ENCODE measurements at regions not wholly inside any gene's neighbourhood (a gene's known extent, or its start where the extent isn't known, plus 50 kb on each side); places are given as distances from the start of the nearest gene placed in this dataset.

DNA sequence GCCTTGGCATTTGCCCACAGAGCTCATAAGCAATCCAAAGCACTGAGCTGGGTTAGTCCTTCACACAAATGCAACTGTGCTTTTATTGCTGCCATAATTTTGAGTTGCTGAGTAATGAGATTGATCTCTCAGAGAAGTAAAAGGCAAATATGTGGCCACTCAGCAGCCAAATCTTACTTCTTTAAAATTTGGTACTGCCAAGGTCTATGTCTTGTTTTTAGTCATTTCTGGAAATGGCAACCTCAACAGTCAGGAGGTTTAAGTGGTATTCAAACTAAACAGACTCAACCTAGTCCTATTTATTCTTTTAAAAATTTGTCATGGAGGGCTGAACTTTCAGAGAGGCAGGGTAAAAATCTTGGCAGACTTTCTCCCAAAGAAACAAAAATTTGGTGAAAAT, 216.4 kb upstream of the GJB5 start:
- TF ChIP-seq BACH2 (CRISPR knock-in tag; IDR thresholded peaks at IDR 0.05; ENCODE audit: borderline replicate concordance), result no peak
- no peak for TF ChIP-seq ZNF565 (CRISPR knock-in tag; conservative IDR thresholded peaks at IDR 0.05; ENCODE audit: low read depth)
- TF ChIP-seq ZNF70 (CRISPR knock-in tag; IDR thresholded peaks at IDR 0.05), result no peak
- no peak for TF ChIP-seq CSRNP3 (CRISPR knock-in tag; IDR thresholded peaks at IDR 0.05)
- TF ChIP-seq TOX (CRISPR knock-in tag; IDR thresholded peaks at IDR 0.05; ENCODE audit: borderline replicate concordance), result no peak
- TF ChIP-seq, protein P1, sequence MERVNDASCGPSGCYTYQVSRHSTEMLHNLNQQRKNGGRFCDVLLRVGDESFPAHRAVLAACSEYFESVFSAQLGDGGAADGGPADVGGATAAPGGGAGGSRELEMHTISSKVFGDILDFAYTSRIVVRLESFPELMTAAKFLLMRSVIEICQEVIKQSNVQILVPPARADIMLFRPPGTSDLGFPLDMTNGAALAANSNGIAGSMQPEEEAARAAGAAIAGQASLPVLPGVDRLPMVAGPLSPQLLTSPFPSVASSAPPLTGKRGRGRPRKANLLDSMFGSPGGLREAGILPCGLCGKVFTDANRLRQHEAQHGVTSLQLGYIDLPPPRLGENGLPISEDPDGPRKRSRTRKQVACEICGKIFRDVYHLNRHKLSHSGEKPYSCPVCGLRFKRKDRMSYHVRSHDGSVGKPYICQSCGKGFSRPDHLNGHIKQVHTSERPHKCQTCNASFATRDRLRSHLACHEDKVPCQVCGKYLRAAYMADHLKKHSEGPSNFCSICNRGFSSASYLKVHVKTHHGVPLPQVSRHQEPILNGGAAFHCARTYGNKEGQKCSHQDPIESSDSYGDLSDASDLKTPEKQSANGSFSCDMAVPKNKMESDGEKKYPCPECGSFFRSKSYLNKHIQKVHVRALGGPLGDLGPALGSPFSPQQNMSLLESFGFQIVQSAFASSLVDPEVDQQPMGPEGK (CRISPR knock-in tag; IDR thresholded peaks at IDR 0.05; ENCODE audit: borderline replicate concordance), result no peak
- TF ChIP-seq GLIS3 (CRISPR knock-in tag; IDR thresholded peaks at IDR 0.05), result no peak
- no peak for TF ChIP-seq SNAI2 (CRISPR knock-in tag; IDR thresholded peaks at IDR 0.05)
- no peak for TF ChIP-seq CREB5 (CRISPR knock-in tag; IDR thresholded peaks at IDR 0.05; ENCODE audit: low read depth)
- no peak for TF ChIP-seq OSR1 (CRISPR knock-in tag; IDR thresholded peaks at IDR 0.05)
- no peak for TF ChIP-seq ARNTL (CRISPR knock-in tag; IDR thresholded peaks at IDR 0.05; ENCODE audit: borderline replicate concordance, low read depth)
- TF ChIP-seq ISL1 (CRISPR knock-in tag; IDR thresholded peaks at IDR 0.05), result no peak
- TF ChIP-seq ZNF8 (CRISPR knock-in tag; IDR thresholded peaks at IDR 0.05), result no peak
- TF ChIP-seq TSHZ2 (CRISPR knock-in tag; IDR thresholded peaks at IDR 0.05), result no peak
- no peak for TF ChIP-seq TCF4 (CRISPR knock-in tag; IDR thresholded peaks at IDR 0.05; ENCODE audit: borderline replicate concordance)
- no peak for TF ChIP-seq ZFP3 (CRISPR knock-in tag; IDR thresholded peaks at IDR 0.05)
- TF ChIP-seq PPARA (CRISPR knock-in tag; IDR thresholded peaks at IDR 0.05; ENCODE audit: borderline replicate concordance), result no peak
- no peak for TF ChIP-seq ESRRG (CRISPR knock-in tag; IDR thresholded peaks at IDR 0.05)
- TF ChIP-seq, protein P2, sequence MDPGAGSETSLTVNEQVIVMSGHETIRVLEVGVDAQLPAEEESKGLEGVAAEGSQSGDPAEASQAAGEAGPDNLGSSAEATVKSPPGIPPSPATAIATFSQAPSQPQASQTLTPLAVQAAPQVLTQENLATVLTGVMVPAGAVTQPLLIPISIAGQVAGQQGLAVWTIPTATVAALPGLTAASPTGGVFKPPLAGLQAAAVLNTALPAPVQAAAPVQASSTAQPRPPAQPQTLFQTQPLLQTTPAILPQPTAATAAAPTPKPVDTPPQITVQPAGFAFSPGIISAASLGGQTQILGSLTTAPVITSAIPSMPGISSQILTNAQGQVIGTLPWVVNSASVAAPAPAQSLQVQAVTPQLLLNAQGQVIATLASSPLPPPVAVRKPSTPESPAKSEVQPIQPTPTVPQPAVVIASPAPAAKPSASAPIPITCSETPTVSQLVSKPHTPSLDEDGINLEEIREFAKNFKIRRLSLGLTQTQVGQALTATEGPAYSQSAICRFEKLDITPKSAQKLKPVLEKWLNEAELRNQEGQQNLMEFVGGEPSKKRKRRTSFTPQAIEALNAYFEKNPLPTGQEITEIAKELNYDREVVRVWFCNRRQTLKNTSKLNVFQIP (CRISPR knock-in tag; IDR thresholded peaks at IDR 0.05; ENCODE audit: borderline replicate concordance, low read depth), result no peak
- ATAC-seq, result no peak

GRCh38 chr1:34547046-34547674, 207.7 kb upstream of the GJB5 start:
- ATAC-seq, result no peak
- TF ChIP-seq ARNTL (CRISPR knock-in tag; IDR thresholded peaks at IDR 0.05; ENCODE audit: borderline replicate concordance, low read depth) (no peak), ZFP30 (CRISPR knock-in tag; IDR thresholded peaks at IDR 0.05) (no peak), GLIS3 (CRISPR knock-in tag; IDR thresholded peaks at IDR 0.05) (no peak), CSRNP3 (CRISPR knock-in tag; IDR thresholded peaks at IDR 0.05) (no peak), ZC3H10 (CRISPR knock-in tag; IDR thresholded peaks at IDR 0.05) (no peak), TSHZ2 (CRISPR knock-in tag; IDR thresholded peaks at IDR 0.05) (no peak), ZNF70 (CRISPR knock-in tag; IDR thresholded peaks at IDR 0.05) (no peak), SNAI2 (CRISPR knock-in tag; IDR thresholded peaks at IDR 0.05) (no peak), ZFP3 (CRISPR knock-in tag; IDR thresholded peaks at IDR 0.05) (no peak)
- TF ChIP-seq, protein P1 (CRISPR knock-in tag; IDR thresholded peaks at IDR 0.05; ENCODE audit: borderline replicate concordance), result no peak
- TF ChIP-seq, protein P2 (CRISPR knock-in tag; IDR thresholded peaks at IDR 0.05; ENCODE audit: borderline replicate concordance, low read depth), result no peak
